ENCODE measurements at regions not wholly inside any gene's neighbourhood (a gene's known extent, or its start where the extent isn't known, plus 50 kb on each side); places are given as distances from the start of the nearest gene placed in this dataset.

- no peak for ATAC-seq
- intact Hi-C loops (cut with DNase I) = no loop called here
- no peak for DNase-seq (ENCODE audit: missing footprints)
Measured at GRCh38 chr22:47297261-47298016, 535.0 kb downstream of the TBC1D22A start.

- DNase-seq (ENCODE audit: missing footprints) (no peak), ATAC-seq (no peak)
- intact Hi-C loops (cut with DNase I) = no loop called here
Measured at GRCh38 chr22:47296405-47297260, 534.2 kb downstream of the TBC1D22A start.

GRCh38 chr22:47295982-47296381, 533.5 kb downstream of the TBC1D22A start:
- ATAC-seq = no peak
- no peak for DNase-seq (ENCODE audit: missing footprints)
- intact Hi-C loops (cut with DNase I) = no loop called here

- intact Hi-C loops (cut with DNase I) = no loop called here
- ATAC-seq (no peak), DNase-seq (ENCODE audit: missing footprints) (no peak)
Measured at GRCh38 chr22:47295226-47295901, 532.9 kb downstream of the TBC1D22A start.

GRCh38 chr22:47294576-47294975, 532.1 kb downstream of the TBC1D22A start:
- DNase-seq (ENCODE audit: missing footprints) (no peak), ATAC-seq (no peak)
- intact Hi-C loops (cut with DNase I) = no loop called here

- intact Hi-C loops (cut with DNase I) = no loop called here
- ATAC-seq (no peak), DNase-seq (ENCODE audit: missing footprints) (no peak)
Measured at GRCh38 chr22:47294222-47294532, 531.7 kb downstream of the TBC1D22A start.

- no peak for ATAC-seq
- intact Hi-C loops (cut with DNase I) = no loop called here
- DNase-seq (ENCODE audit: missing footprints) = no peak
Measured at GRCh38 chr22:47293368-47294221, 531.1 kb downstream of the TBC1D22A start.

- intact Hi-C loops (cut with DNase I) = no loop called here
- ATAC-seq (no peak), DNase-seq (ENCODE audit: missing footprints) (no peak)
Measured at GRCh38 chr22:47292546-47293320, 530.3 kb downstream of the TBC1D22A start.

- DNase-seq (ENCODE audit: missing footprints) = no peak
- ATAC-seq = no peak
- intact Hi-C loops (cut with DNase I) = no loop called here
Measured at GRCh38 chr22:47291565-47292495, 529.4 kb downstream of the TBC1D22A start.

GRCh38 chr22:47290706-47291430, 528.4 kb downstream of the TBC1D22A start:
- intact Hi-C loops (cut with DNase I) = no loop called here
- ATAC-seq (no peak), DNase-seq (ENCODE audit: missing footprints) (no peak)

- intact Hi-C loops (cut with DNase I) = no loop called here
- no peak for ATAC-seq
Measured at GRCh38 chr22:47289336-47289985, 527.0 kb downstream of the TBC1D22A start.

GRCh38 chr22:47288680-47289079, 526.2 kb downstream of the TBC1D22A start:
- ATAC-seq (no peak), DNase-seq (ENCODE audit: missing footprints) (no peak)
- intact Hi-C loops (cut with DNase I) = no loop called here

More at GRCh38 chr22:47289336-47289985, 527.0 kb downstream of the TBC1D22A start:
- DNase-seq (ENCODE audit: missing footprints) = no peak

- intact Hi-C loops (cut with DNase I) = no loop called here
- DNase-seq (ENCODE audit: missing footprints) (no peak), ATAC-seq (no peak)
Measured at GRCh38 chr22:47287516-47287915, 525.1 kb downstream of the TBC1D22A start.

- intact Hi-C loops (cut with DNase I) = no loop called here
- DNase-seq (ENCODE audit: missing footprints) (no peak), ATAC-seq (no peak)
Measured at GRCh38 chr22:47286590-47286989, 524.1 kb downstream of the TBC1D22A start.

GRCh38 chr22:47285981-47286380, 523.5 kb downstream of the TBC1D22A start:
- intact Hi-C loops (cut with DNase I) = no loop called here
- DNase-seq (ENCODE audit: missing footprints) (no peak), ATAC-seq (no peak)

GRCh38 chr22:47284822-47285221, 522.4 kb downstream of the TBC1D22A start:
- intact Hi-C loops (cut with DNase I) = no loop called here
- DNase-seq (ENCODE audit: missing footprints) = no peak
- no peak for ATAC-seq

Measured in Right ventricle myocardium inferior (tissue), 1 donor.